GM21515 (cell line): ENCODE measurements at regions not wholly inside any gene's neighbourhood (a gene's known extent, or its start where the extent isn't known, plus 50 kb on each side); places are given as distances from the start of the nearest gene placed in this dataset.

ENCODE experiments used
- ATAC-seq: cut with Tn5 transposase; IDR thresholded peaks from one replicate; pipeline ENCODE4 v1.9.1; 2021; ENCODE audit not compliant: unreplicated experiment

- no peak for ATAC-seq
Measured at GRCh38 chr3:66797889-66798560, 200.1 kb upstream of the KBTBD8 start.

GRCh38 chr3:66800941-66801545 is 197.1 kb upstream of the KBTBD8 start:
- ATAC-seq, result no peak

- no peak for ATAC-seq
Measured at GRCh38 chr3:66803206-66803605, 194.9 kb upstream of the KBTBD8 start.

GRCh38 chr3:66803721-66804695 is 194.1 kb upstream of the KBTBD8 start:
- no peak for ATAC-seq

- no peak for ATAC-seq
Measured at GRCh38 chr3:66808891-66809594, 189.1 kb upstream of the KBTBD8 start.

- no peak for ATAC-seq
Measured at GRCh38 chr3:66809595-66809958, 188.5 kb upstream of the KBTBD8 start.

- ATAC-seq, result no peak
Measured at GRCh38 chr3:66812136-66812535, 186.0 kb upstream of the KBTBD8 start.

- ATAC-seq, result no peak
Measured at GRCh38 chr3:66812741-66813140, 185.4 kb upstream of the KBTBD8 start.

- peak; percentile 82 for ATAC-seq
Measured at GRCh38 chr3:66816090-66816761, 181.9 kb upstream of the KBTBD8 start.

GRCh38 chr3:66817951-66818557 is 180.1 kb upstream of the KBTBD8 start:
- ATAC-seq, result no peak

- ATAC-seq, result no peak
Measured at GRCh38 chr3:66819993-66820501, 178.1 kb upstream of the KBTBD8 start.

GRCh38 chr3:66822186-66823008 is 175.7 kb upstream of the KBTBD8 start:
- ATAC-seq, result peak; percentile 84

- no peak for ATAC-seq
Measured at GRCh38 chr3:66823009-66823397, 175.1 kb upstream of the KBTBD8 start.

- ATAC-seq, result no peak
Measured at GRCh38 chr3:66823532-66823931, 174.6 kb upstream of the KBTBD8 start.

GRCh38 chr3:66825375-66825774 is 172.7 kb upstream of the KBTBD8 start:
- no peak for ATAC-seq

GRCh38 chr3:66827726-66828125 is 170.4 kb upstream of the KBTBD8 start:
- no peak for ATAC-seq

GRCh38 chr3:66828303-66828702 is 169.8 kb upstream of the KBTBD8 start:
- ATAC-seq, result no peak

GRCh38 chr3:66830301-66830700 is 167.8 kb upstream of the KBTBD8 start:
- no peak for ATAC-seq

- no peak for ATAC-seq
Measured at GRCh38 chr3:66831931-66832330, 166.2 kb upstream of the KBTBD8 start.
